WTC11 (cell line): ENCODE measurements at regions not wholly inside any gene's neighbourhood (a gene's known extent, or its start where the extent isn't known, plus 50 kb on each side); places are given as distances from the start of the nearest gene placed in this dataset.

Source experiments
- ATAC-seq: fragments of 200-7000 bp; cut with Tn5 transposase; 2 replicates; pipeline ENCODE4 v1.10.0; 2021; ENCODE audit warnings: mild to moderate bottlenecking, moderate library complexity
- CTCF ChIA-PET: fragments of 300-600 bp; sonication (Branson Sonifier 250); formaldehyde crosslinking; loops from one replicate; lab custom pipeline; 2021; ENCODE audit warnings: antibody characterized with exemption; lab: Charles Lee
- POLR2A ChIA-PET: fragments of 350-600 bp; sonication (Branson Sonifier 250); formaldehyde crosslinking; loops from one replicate; lab custom pipeline; 2021; ENCODE audit warnings: antibody characterized with exemption; lab: Charles Lee
- DNase-seq: peaks from one replicate; pipeline ENCODE4 v3.0.0; 2021; ENCODE audit warnings: low spot score
- H3K27ac Mint-ChIP-seq: 2 replicates; pipeline ENCODE4 v1.8.0; 2021; ENCODE audit warnings: mixed read lengths
- H3K27me3 Mint-ChIP-seq: 2 replicates; pipeline ENCODE4 v1.8.0; 2021; ENCODE audit warnings: low read depth, mild to moderate bottlenecking, moderate library complexity, mixed read lengths
- H3K36me3 Mint-ChIP-seq: 2 replicates; pipeline ENCODE4 v1.8.0; 2021; ENCODE audit warnings: mixed read lengths
- H3K4me1 Mint-ChIP-seq: 2 replicates; pipeline ENCODE4 v1.8.0; 2022; ENCODE audit warnings: mixed read lengths
- H3K4me3 Mint-ChIP-seq: 2 replicates; pipeline ENCODE4 v1.8.0; 2021; ENCODE audit warnings: mild to moderate bottlenecking, moderate library complexity, mixed read lengths
- H3K9me3 Mint-ChIP-seq: 2 replicates; pipeline ENCODE4 v1.8.0; 2021; ENCODE audit warnings: mixed read lengths
- AR ChIP-seq: fragments of 250-450 bp; sonication (Bioruptor Pico); IDR thresholded peaks from 2 replicates; pipeline ENCODE4 v1.9.0; 2021; ENCODE audit warnings: mild to moderate bottlenecking
- ATF3 ChIP-seq: sonication (generic); formaldehyde crosslinking; conservative IDR thresholded peaks from 2 replicates; pipeline ENCODE4 v1.8.1; 2022; ENCODE audit warnings: mild to moderate bottlenecking, missing genetic modification reagents
- CDX4 ChIP-seq: fragments of 250-450 bp; sonication (Bioruptor Pico); IDR thresholded peaks from 2 replicates; pipeline ENCODE4 v1.9.0; 2021; ENCODE audit warnings: moderate library complexity, mild to moderate bottlenecking, inconsistent platforms, borderline replicate concordance
- CREB1 ChIP-seq: sonication (generic); formaldehyde crosslinking; IDR thresholded peaks from 2 replicates; pipeline ENCODE4 v1.8.0; 2023; ENCODE audit warnings: mild to moderate bottlenecking, missing genetic modification reagents
- E2F4 ChIP-seq: sonication (generic); formaldehyde crosslinking; IDR thresholded peaks from 2 replicates; pipeline ENCODE4 v1.8.1; 2022; ENCODE audit warnings: low read depth, mild to moderate bottlenecking, moderate library complexity, missing genetic modification reagents, borderline replicate concordance
- EMX1 ChIP-seq: fragments of 250-450 bp; sonication (Bioruptor Pico); IDR thresholded peaks from 2 replicates; pipeline ENCODE4 v1.8.0; 2021; ENCODE audit warnings: mild to moderate bottlenecking
- GRHL2 ChIP-seq: fragments of 250-450 bp; sonication (Bioruptor Pico); IDR thresholded peaks from 2 replicates; pipeline ENCODE4 v1.8.0; 2022; ENCODE audit warnings: mild to moderate bottlenecking, moderate library complexity; ENCODE audit not compliant: insufficient replicate concordance, severe bottlenecking
- GTF2I ChIP-seq: fragments of 250-450 bp; sonication (Bioruptor Pico); conservative IDR thresholded peaks from 2 replicates; pipeline ENCODE4 v1.4.0; 2021; ENCODE audit warnings: mild to moderate bottlenecking
- HMGA2 ChIP-seq: fragments of 250-450 bp; sonication (Bioruptor Pico); IDR thresholded peaks from 2 replicates; pipeline ENCODE4 v1.4.0; 2021; ENCODE audit warnings: mild to moderate bottlenecking, moderate library complexity
- SP1 ChIP-seq: sonication (generic); formaldehyde crosslinking; conservative IDR thresholded peaks from 2 replicates; pipeline ENCODE4 v1.8.1; 2022; ENCODE audit warnings: missing genetic modification reagents
- TP53 ChIP-seq: sonication (generic); formaldehyde crosslinking; IDR thresholded peaks from 2 replicates; pipeline ENCODE4 v1.8.1; 2023; ENCODE audit warnings: mild to moderate bottlenecking, missing genetic modification reagents
- USF1 ChIP-seq: sonication (generic); formaldehyde crosslinking; IDR thresholded peaks from 2 replicates; pipeline ENCODE4 v1.8.0; 2022; ENCODE audit warnings: mild to moderate bottlenecking, missing genetic modification reagents
- ZNF138 ChIP-seq: sonication (generic); formaldehyde crosslinking; conservative IDR thresholded peaks from 2 replicates; pipeline ENCODE4 v1.8.1; 2022; ENCODE audit warnings: mild to moderate bottlenecking, moderate library complexity, missing genetic modification reagents
- ZNF232 ChIP-seq: sonication (generic); formaldehyde crosslinking; IDR thresholded peaks from 2 replicates; pipeline ENCODE4 v1.8.0; 2022; ENCODE audit warnings: mild to moderate bottlenecking, missing genetic modification reagents
- ZNF416 ChIP-seq: fragments of 250-450 bp; sonication (Bioruptor Pico); IDR thresholded peaks from 2 replicates; pipeline ENCODE4 v1.9.0; 2021; ENCODE audit warnings: mild to moderate bottlenecking, inconsistent platforms
- TF ChIP-seq, protein P1 (sequence below): fragments of 200-600 bp; IDR thresholded peaks from 2 replicates; pipeline ENCODE4 v1.8.0; 2022; ENCODE audit warnings: antibody characterized with exemption
- TF ChIP-seq, protein P2 (sequence below): sonication (generic); formaldehyde crosslinking; IDR thresholded peaks from 2 replicates; pipeline ENCODE4 v1.8.1; 2023; ENCODE audit warnings: mild to moderate bottlenecking, moderate library complexity, missing genetic modification reagents
- TF ChIP-seq, protein P3 (sequence below): sonication (generic); formaldehyde crosslinking; IDR thresholded peaks from 2 replicates; pipeline ENCODE4 v1.8.0; 2022; ENCODE audit warnings: missing genetic modification reagents

DNA sequence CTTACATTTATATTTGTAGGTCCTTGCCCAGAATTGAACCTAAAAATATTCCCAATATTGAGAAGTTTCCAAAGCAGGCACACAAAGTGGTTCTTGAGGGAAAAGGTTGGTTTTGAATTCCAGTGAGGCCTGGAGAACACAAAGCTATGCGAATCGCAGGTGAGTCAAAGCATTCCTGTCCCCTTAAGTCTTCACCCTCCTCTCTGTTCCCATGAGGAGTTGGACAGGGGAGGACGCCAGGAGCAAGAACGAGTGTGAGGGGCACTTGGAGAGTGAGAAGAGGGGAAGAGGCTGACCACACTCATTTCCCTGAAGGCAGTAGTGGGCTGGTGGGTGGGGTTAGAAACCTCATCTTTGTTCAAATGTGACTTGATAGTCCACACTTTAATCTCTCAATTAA lies 185.8 kb upstream of the EOMES start (continued):
- TF ChIP-seq, protein P1, sequence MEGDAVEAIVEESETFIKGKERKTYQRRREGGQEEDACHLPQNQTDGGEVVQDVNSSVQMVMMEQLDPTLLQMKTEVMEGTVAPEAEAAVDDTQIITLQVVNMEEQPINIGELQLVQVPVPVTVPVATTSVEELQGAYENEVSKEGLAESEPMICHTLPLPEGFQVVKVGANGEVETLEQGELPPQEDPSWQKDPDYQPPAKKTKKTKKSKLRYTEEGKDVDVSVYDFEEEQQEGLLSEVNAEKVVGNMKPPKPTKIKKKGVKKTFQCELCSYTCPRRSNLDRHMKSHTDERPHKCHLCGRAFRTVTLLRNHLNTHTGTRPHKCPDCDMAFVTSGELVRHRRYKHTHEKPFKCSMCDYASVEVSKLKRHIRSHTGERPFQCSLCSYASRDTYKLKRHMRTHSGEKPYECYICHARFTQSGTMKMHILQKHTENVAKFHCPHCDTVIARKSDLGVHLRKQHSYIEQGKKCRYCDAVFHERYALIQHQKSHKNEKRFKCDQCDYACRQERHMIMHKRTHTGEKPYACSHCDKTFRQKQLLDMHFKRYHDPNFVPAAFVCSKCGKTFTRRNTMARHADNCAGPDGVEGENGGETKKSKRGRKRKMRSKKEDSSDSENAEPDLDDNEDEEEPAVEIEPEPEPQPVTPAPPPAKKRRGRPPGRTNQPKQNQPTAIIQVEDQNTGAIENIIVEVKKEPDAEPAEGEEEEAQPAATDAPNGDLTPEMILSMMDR, result no peak

- Mint-ChIP-seq H3K4me1 (peaks cover 20% of the 10 kb centered on the region), H3K27ac (no peak overlapping the region), H3K36me3 (no peaks in the 10 kb centered on the region), H3K9me3 (no peaks in the 10 kb centered on the region), H3K27me3 (no peaks in the 10 kb centered on the region), H3K4me3 (no peak overlapping the region)
- DNase-seq (no peak), ATAC-seq (no peak)
- ChIA-PET CTCF (interaction anchor here (0.8 to 0.9 kb wide), 2 partner anchors 189 to 199 kb away, joined by 3 read pairs; no protein-coding TSS in a partner anchor), POLR2A (no interaction called here)
- TF ChIP-seq ZNF232 (CRISPR knock-in tag) (no peak), HMGA2 (CRISPR knock-in tag) (no peak), E2F4 (CRISPR knock-in tag) (no peak), SP1 (CRISPR knock-in tag) (no peak)
Measured at GRCh38 chr3:27910456-27910855, 188.3 kb upstream of the EOMES start.

- ATAC-seq, result peak; percentile 91
- H3K27ac Mint-ChIP-seq, result no peak overlapping the region
- H3K27me3 Mint-ChIP-seq, result no peaks in the 10 kb centered on the region
- peaks cover 4% of the 10 kb centered on the region; the same call in 1 of the 2 replicates for H3K9me3 Mint-ChIP-seq
- CTCF ChIA-PET, result interaction anchor here (0.5 to 2.6 kb wide), 10 partner anchors 9 to 652 kb away, joined by 3 to 10 read pairs (median 4); partner anchors contain the start of gene EOMES
- H3K36me3 Mint-ChIP-seq, result peaks cover 2% of the 10 kb centered on the region; the same call in 1 of the 2 replicates
- peak; percentile 34 for DNase-seq
- H3K4me1 Mint-ChIP-seq, result peaks cover 3% of the 10 kb centered on the region
- no peak overlapping the region for H3K4me3 Mint-ChIP-seq
- POLR2A ChIA-PET, result no interaction called here
- TF ChIP-seq ZNF138 (CRISPR knock-in tag), result no peak
- TF ChIP-seq EMX1 (CRISPR knock-in tag), result no peak
- no peak for TF ChIP-seq ATF3 (CRISPR knock-in tag)
- no peak for TF ChIP-seq CDX4 (CRISPR knock-in tag)
- no peak for TF ChIP-seq USF1 (CRISPR knock-in tag)
- no peak for TF ChIP-seq GRHL2
- TF ChIP-seq ZNF416 (CRISPR knock-in tag), result no peak
- TF ChIP-seq, protein P2, sequence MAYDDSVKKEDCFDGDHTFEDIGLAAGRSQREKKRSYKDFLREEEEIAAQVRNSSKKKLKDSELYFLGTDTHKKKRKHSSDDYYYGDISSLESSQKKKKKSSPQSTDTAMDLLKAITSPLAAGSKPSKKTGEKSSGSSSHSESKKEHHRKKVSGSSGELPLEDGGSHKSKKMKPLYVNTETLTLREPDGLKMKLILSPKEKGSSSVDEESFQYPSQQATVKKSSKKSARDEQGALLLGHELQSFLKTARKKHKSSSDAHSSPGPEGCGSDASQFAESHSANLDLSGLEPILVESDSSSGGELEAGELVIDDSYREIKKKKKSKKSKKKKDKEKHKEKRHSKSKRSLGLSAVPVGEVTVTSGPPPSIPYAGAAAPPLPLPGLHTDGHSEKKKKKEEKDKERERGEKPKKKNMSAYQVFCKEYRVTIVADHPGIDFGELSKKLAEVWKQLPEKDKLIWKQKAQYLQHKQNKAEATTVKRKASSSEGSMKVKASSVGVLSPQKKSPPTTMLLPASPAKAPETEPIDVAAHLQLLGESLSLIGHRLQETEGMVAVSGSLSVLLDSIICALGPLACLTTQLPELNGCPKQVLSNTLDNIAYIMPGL (CRISPR knock-in tag), result no peak
- TF ChIP-seq ZNF232 (CRISPR knock-in tag), result no peak
- TF ChIP-seq CREB1 (CRISPR knock-in tag), result no peak
- TF ChIP-seq AR (CRISPR knock-in tag), result no peak
- TF ChIP-seq TP53 (CRISPR knock-in tag), result no peak
- no peak for TF ChIP-seq GTF2I (CRISPR knock-in tag)
- TF ChIP-seq, protein P3, sequence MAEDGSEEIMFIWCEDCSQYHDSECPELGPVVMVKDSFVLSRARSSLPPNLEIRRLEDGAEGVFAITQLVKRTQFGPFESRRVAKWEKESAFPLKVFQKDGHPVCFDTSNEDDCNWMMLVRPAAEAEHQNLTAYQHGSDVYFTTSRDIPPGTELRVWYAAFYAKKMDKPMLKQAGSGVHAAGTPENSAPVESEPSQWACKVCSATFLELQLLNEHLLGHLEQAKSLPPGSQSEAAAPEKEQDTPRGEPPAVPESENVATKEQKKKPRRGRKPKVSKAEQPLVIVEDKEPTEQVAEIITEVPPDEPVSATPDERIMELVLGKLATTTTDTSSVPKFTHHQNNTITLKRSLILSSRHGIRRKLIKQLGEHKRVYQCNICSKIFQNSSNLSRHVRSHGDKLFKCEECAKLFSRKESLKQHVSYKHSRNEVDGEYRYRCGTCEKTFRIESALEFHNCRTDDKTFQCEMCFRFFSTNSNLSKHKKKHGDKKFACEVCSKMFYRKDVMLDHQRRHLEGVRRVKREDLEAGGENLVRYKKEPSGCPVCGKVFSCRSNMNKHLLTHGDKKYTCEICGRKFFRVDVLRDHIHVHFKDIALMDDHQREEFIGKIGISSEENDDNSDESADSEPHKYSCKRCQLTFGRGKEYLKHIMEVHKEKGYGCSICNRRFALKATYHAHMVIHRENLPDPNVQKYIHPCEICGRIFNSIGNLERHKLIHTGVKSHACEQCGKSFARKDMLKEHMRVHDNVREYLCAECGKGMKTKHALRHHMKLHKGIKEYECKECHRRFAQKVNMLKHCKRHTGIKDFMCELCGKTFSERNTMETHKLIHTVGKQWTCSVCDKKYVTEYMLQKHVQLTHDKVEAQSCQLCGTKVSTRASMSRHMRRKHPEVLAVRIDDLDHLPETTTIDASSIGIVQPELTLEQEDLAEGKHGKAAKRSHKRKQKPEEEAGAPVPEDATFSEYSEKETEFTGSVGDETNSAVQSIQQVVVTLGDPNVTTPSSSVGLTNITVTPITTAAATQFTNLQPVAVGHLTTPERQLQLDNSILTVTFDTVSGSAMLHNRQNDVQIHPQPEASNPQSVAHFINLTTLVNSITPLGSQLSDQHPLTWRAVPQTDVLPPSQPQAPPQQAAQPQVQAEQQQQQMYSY (CRISPR knock-in tag), result no peak
Measured at GRCh38 chr3:27914199-27914598, 192.1 kb upstream of the EOMES start.
